GM12878 (cell line): ENCODE measurements at regions not wholly inside any gene's neighbourhood (a gene's known extent, or its start where the extent isn't known, plus 50 kb on each side); places are given as distances from the start of the nearest gene placed in this dataset.

Experiments
- ATAC-seq: fragments of 200-7000 bp; cut with Tn5 transposase; 3 replicates; pipeline ENCODE4 v1.9.1; 2020; ENCODE audit warnings: mild to moderate bottlenecking, moderate library complexity
- BruUV-seq: library from RNA; stranded (reverse); fragments of 400-500 nt; replicated peaks from 2 replicates; lab custom pipeline; 2021; lab: Mats Ljungman, UMichigan
- CTCF ChIA-PET: fragments of 300-600 bp; sonication (Branson Sonifier 250); formaldehyde crosslinking; extraction: SDS; loops from one replicate; lab custom pipeline; 2021; ENCODE audit warnings: inconsistent platforms; lab: Yijun Ruan, JAX
- POLR2A ChIA-PET: fragments of 350-600 bp; formaldehyde crosslinking; extraction: SDS; loops from one replicate; lab custom pipeline; 2021; ENCODE audit warnings: inconsistent platforms; lab: Charles Lee
- RAD21 ChIA-PET: fragments of 300-600 bp; sonication (Branson Sonifier 250); formaldehyde crosslinking; loops from one replicate; lab custom pipeline; 2023; ENCODE audit warnings: antibody characterized with exemption; ENCODE audit not compliant: unreplicated experiment; lab: Charles Lee
- SMC1A ChIA-PET: fragments of 300-600 bp; sonication (Branson Sonifier 250); formaldehyde crosslinking; loops from one replicate; lab custom pipeline; 2023; ENCODE audit not compliant: unreplicated experiment, uncharacterized antibody; lab: Charles Lee
- DNase-seq: peaks from one replicate; pipeline ENCODE4 v3.0.0-alpha.2; 2011; ENCODE audit warnings: low read depth, low spot score
- FAIRE-seq: peaks from 3 replicates; lab custom pipeline; 2011; peaks lifted over from hg19 to GRCh38; lab: Jason Lieb, UNC
- H2AFZ ChIP-seq: 2 replicates; pipeline ENCODE4 v1.6.0; 2011; ENCODE audit warnings: low read depth, low read length, control low read depth; ENCODE audit not compliant: control insufficient read depth
- H3K27ac ChIP-seq: 2 replicates; pipeline ENCODE4 v1.5.1; 2011; ENCODE audit warnings: control low read depth; ENCODE audit not compliant: control insufficient read depth, insufficient read depth
- H3K27me3 ChIP-seq, 2 experiments: replicated peaks in 1 of 2; 2 replicates each; pipeline versions ENCODE4 v1.6.0 to v1.6.1; 2011; ENCODE audit warnings: low read length in 1 of 2; ENCODE audit not compliant: control insufficient read depth in 2 of 2, insufficient read depth in 2 of 2
- H3K36me3 ChIP-seq, 2 experiments: 2 replicates each; pipeline ENCODE4 v1.5.1; 2011; ENCODE audit warnings: low read length in 1 of 2; ENCODE audit not compliant: control insufficient read depth in 2 of 2, insufficient read depth in 2 of 2
- H3K4me1 ChIP-seq: 2 replicates; pipeline ENCODE4 v1.6.1; 2011; ENCODE audit warnings: mild to moderate bottlenecking, low read length, moderate library complexity, mixed read lengths; ENCODE audit not compliant: control insufficient read depth, insufficient read depth
- H3K4me2 ChIP-seq: 2 replicates; pipeline ENCODE4 v1.6.0; 2011; ENCODE audit warnings: control low read depth; ENCODE audit not compliant: control insufficient read depth, insufficient read depth
- H3K4me3 ChIP-seq: fragments of 200-600 bp; sonication (generic); 2 replicates; pipeline ENCODE4 v1.5.1; 2016
- H3K79me2 ChIP-seq: 2 replicates; pipeline ENCODE4 v1.6.0; 2011; ENCODE audit warnings: low read length; ENCODE audit not compliant: control insufficient read depth, insufficient read depth
- H3K9ac ChIP-seq: 2 replicates; pipeline ENCODE4 v1.8.0; 2011; ENCODE audit warnings: low read length, control low read depth, mixed read lengths; ENCODE audit not compliant: control insufficient read depth, insufficient read depth
- H3K9me3 ChIP-seq: replicated peaks from 3 replicates; pipeline ENCODE4 v1.5.1; 2011; ENCODE audit warnings: mild to moderate bottlenecking, low read length; ENCODE audit not compliant: control insufficient read depth, insufficient read depth
- H4K20me1 ChIP-seq: 2 replicates; pipeline ENCODE4 v1.6.0; 2011; ENCODE audit not compliant: control insufficient read depth, insufficient read depth
- ETV6 ChIP-seq, 2 experiments: fragments of 450-650 bp in 1 of 2; IDR thresholded peaks in 1 of 2; conservative IDR thresholded peaks in 1 of 2; 2 replicates each; pipeline ENCODE4 v1.6.1; 2014; ENCODE audit warnings: antibody characterized with exemption in 1 of 2, borderline replicate concordance in 1 of 2, low read depth in 1 of 2, mild to moderate bottlenecking in 1 of 2, moderate library complexity in 1 of 2
- HCFC1 ChIP-seq: fragments of 150-350 bp; IDR thresholded peaks from 2 replicates; pipeline ENCODE4 v1.6.1; 2014; ENCODE audit warnings: low read length
- HDGF ChIP-seq: fragments of 450-650 bp; IDR thresholded peaks from 2 replicates; pipeline ENCODE4 v1.6.1; 2016; ENCODE audit warnings: antibody characterized with exemption
- IKZF2 ChIP-seq, 2 experiments: fragments of 450-650 bp; IDR thresholded peaks; 2 replicates each; pipeline ENCODE4 v1.6.1; 2017; ENCODE audit warnings: mild to moderate bottlenecking in 2 of 2, moderate library complexity in 2 of 2
- MEF2B ChIP-seq: fragments of 450-650 bp; IDR thresholded peaks from 2 replicates; pipeline ENCODE4 v1.6.1; 2018; ENCODE audit warnings: mild to moderate bottlenecking, moderate library complexity; ENCODE audit not compliant: partially characterized antibody, poor library complexity, severe bottlenecking
- MTA3 ChIP-seq: IDR thresholded peaks from 2 replicates; pipeline ENCODE4 v1.6.1; 2012; ENCODE audit warnings: low read length, inconsistent platforms, borderline replicate concordance
- STAT1 ChIP-seq: fragments of 450-650 bp; conservative IDR thresholded peaks from 2 replicates; pipeline ENCODE4 v1.6.1; 2014; ENCODE audit warnings: antibody characterized with exemption, mild to moderate bottlenecking
- WRNIP1 ChIP-seq: IDR thresholded peaks from 2 replicates; pipeline ENCODE4 v1.6.1; 2011; ENCODE audit warnings: low read depth, low read length, improper control_type of control experiment, borderline replicate concordance
- WGBS: methylation state at CpG from one replicate; pipeline ENCODE4 v1.1.6; 2016; ENCODE audit warnings: low lambda C conversion rate; ENCODE audit not compliant: insufficient replicate concordance, insufficient coverage; ENCODE audit errors: missing lambda C conversion rate; 5-methylcytosine and 5-hydroxymethylcytosine counted together
- in situ Hi-C: fragments of 300-500 bp; cut with MboI; formaldehyde crosslinking; loops from 9 replicates; pipeline ENCODE4 v1.14.3; 2018; ENCODE audit warnings: mixed read lengths
- intact Hi-C: fragments of 100-400 bp; cut with micrococcal nuclease; formaldehyde crosslinking; loops from one replicate; pipeline ENCODE4 v1.14.2; 2022; ENCODE audit not compliant: unreplicated experiment

- Histone ChIP-seq H2AFZ (peak overlapping the region; percentile 11; the same call in 1 of the 2 replicates), H3K4me1 (peaks cover 12% of the 10 kb centered on the region; the same call in 1 of the 2 replicates), H3K9ac (no peak overlapping the region), H4K20me1 (no peaks in the 10 kb centered on the region), H3K27me3 (no peaks in the 10 kb centered on the region), H3K4me3 (no peak overlapping the region), H3K27ac (no peak overlapping the region), H3K9me3 (no peaks in the 10 kb centered on the region), H3K4me2 (0 out of 2 replicates have a peak overlapping the region, but pooled peaks have one; percentile 28), H3K79me2 (no peaks in the 10 kb centered on the region), H3K36me3 (no peaks in the 10 kb centered on the region)
- no TSS peak for BruUV-seq
- peak; percentile 12; the same call in 2 of the 3 replicates for ATAC-seq
- CTCF ChIA-PET = no interaction called here
- POLR2A ChIA-PET = interaction anchor here (1.0 kb wide), 1 partner anchor 18 kb away, joined by 4 read pairs; no protein-coding TSS in a partner anchor
- DNase-seq = no peak
- RAD21 ChIA-PET = interaction anchor here (1.1 kb wide), 1 partner anchor 21 kb away, joined by 4 read pairs; no protein-coding TSS in a partner anchor
- in situ Hi-C loops = no loop called here
- intact Hi-C loops = no loop called here
- TF ChIP-seq HDGF (no peak), HCFC1 (no peak), WRNIP1 (no peak), MEF2B (peak; percentile 35), MTA3 (no peak), STAT1 (no peak), ETV6 (conservative IDR thresholded peaks at IDR 0.05 in 1 of 2, IDR thresholded peaks at IDR 0.05 in 1 of 2; ENCODE audit: borderline replicate concordance in 1 of 2, low read depth in 1 of 2) (no peak), IKZF2 (IDR thresholded peaks at IDR 0.05) (0 out of 4 replicates have a peak, but pooled peaks of 1 of the 2 experiments have one; percentile 22)
- SMC1A ChIA-PET = interaction anchor here (1.1 to 1.5 kb wide), 3 partner anchors 10 to 210 kb away, joined by 3 to 4 read pairs (median 3); no protein-coding TSS in a partner anchor
- no peak for FAIRE-seq
- 26% methylated on average over 5 of the region's 5 CpGs for WGBS
Observed at GRCh38 chr15:95843241-95843910, 487.1 kb upstream of the NR2F2 start.
